GM12874 (cell line): ENCODE measurements at regions not wholly inside any gene's neighbourhood (a gene's known extent, or its start where the extent isn't known, plus 50 kb on each side); places are given as distances from the start of the nearest gene placed in this dataset.

Source experiments
- TF ChIP-seq, protein P1 (sequence below): IDR thresholded peaks from 2 replicates; pipeline ENCODE4 v1.5.1; 2011; ENCODE audit warnings: low read depth, mild to moderate bottlenecking, control low read depth, low read length, moderate library complexity; ENCODE audit not compliant: insufficient read depth

DNA sequence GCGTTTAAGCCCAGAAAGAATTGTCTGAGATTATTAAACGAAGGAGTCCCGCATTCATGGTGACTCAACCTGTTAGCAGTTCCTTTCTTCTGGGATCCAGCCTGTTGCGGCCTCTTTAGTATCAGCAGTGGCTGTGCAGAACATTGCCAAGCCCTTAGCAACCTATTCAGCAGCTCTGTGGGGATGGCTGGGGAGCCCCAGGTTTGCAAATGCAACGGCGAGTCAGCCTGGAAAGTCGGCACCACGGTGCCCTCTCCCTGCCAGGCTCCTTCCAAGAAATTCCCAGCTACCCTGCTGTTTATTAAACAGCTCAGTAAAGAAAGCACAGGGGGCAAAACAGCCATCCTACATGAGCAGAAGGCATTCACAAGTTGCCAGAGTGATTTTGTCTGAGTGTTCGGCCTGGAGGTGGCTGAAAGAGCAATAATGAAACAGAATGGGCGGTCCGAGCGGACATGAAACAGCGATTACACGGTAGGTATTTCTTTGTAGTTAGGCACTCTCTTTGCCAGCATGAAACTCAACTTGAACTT is 198.3 kb downstream of the BAMBI start:
- TF ChIP-seq, protein P1, sequence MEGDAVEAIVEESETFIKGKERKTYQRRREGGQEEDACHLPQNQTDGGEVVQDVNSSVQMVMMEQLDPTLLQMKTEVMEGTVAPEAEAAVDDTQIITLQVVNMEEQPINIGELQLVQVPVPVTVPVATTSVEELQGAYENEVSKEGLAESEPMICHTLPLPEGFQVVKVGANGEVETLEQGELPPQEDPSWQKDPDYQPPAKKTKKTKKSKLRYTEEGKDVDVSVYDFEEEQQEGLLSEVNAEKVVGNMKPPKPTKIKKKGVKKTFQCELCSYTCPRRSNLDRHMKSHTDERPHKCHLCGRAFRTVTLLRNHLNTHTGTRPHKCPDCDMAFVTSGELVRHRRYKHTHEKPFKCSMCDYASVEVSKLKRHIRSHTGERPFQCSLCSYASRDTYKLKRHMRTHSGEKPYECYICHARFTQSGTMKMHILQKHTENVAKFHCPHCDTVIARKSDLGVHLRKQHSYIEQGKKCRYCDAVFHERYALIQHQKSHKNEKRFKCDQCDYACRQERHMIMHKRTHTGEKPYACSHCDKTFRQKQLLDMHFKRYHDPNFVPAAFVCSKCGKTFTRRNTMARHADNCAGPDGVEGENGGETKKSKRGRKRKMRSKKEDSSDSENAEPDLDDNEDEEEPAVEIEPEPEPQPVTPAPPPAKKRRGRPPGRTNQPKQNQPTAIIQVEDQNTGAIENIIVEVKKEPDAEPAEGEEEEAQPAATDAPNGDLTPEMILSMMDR: no peak

DNA sequence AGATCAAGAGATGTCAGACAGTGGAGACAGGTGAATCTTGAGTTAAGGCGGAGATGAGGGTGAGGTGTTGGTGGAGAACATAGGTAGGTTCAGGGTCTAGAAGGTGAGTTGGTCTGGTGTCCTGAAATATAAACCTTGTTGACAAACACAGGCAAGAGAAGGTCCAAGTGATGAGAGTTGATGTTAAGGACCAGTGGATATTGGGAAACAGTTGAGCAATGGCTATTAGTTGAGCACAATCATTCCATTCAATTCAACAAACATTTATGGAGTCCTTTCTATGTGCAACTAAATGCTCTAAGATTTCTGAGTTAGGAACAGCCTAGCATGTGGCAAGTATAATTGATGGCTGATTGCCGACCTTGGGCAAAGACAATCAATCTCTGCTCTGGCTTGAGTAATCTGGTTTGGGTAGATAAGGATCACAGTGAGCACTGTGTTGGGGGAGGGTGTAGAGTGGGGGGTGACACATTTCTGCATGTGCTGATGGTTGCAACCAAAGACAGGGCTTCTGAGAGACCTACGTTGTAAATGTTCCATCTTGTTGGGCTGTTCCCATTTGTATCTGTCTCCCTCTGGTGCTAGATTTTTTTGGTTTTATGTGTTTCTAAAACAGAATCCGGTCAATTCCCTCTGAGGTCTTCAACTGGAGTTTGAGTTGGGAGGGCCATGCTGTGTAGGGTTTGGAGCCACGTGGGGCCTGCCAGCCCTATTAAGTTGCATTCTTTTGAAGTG is 201.1 kb downstream of the BAMBI start:
- TF ChIP-seq, protein P1: no peak

DNA sequence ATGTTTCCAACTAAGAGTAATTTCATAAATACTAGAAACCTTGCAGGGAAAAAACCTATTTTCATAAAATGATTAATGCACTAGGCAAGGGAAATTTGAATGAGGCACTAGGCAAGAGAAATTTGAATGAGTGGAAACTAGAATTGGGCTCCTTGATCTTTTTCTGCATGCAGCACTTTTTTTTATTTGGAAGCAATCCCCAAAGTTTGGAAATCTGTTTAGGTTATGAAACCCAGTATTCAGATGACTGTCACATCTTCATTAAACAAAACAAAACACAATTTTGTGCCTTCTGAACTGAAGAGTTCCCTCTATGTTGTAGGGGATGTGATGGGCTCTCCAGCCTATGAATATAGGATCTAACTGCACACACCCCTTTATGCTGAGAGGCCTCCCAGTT is 201.9 kb downstream of the BAMBI start:
- TF ChIP-seq, protein P1: no peak

DNA sequence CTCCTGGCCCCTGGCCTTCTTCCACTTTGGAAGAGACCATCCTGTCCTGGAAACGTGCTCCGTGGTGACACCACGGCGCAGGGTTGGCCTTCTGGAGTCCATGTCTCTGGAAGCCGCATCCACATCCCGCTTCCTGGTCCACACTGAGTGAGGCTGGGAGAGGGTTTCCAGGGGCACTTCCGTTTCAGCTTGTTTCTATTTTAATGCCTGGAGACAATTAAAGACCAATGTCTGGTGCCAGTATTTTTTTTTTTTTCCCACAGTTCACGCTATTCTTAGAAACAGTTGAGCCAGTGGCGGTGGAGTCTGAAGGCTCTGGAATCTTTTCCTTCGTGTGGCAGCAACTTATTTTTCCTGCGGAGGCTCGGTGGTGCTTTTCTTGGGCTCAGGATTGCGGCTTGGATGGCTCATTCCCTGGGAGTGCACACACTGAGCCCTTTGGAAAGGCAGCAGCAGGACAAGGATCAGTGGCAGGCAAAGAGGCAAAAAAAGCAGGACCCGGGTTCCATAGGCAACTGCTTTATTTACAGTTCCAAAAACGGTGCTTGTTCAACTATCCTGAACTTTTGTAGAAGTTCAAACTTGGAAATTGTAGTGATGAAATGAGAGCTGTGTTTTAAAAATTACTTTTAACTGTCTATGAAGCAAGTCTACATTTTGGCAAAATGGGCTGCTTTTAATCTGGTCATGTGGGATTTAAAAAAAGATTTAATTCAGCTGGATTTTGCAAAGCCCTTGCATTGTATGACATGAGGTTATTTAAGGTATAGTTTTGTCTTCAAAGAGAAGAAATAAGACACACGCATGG is 202.8 kb downstream of the BAMBI start:
- TF ChIP-seq, protein P1: no peak

- TF ChIP-seq, protein P1: no peak
Observed at GRCh38 chr10:28880683-28880950, 203.3 kb downstream of the BAMBI start.

- TF ChIP-seq, protein P1: no peak
Observed at GRCh38 chr10:28881171-28881882, 204.0 kb downstream of the BAMBI start.

DNA sequence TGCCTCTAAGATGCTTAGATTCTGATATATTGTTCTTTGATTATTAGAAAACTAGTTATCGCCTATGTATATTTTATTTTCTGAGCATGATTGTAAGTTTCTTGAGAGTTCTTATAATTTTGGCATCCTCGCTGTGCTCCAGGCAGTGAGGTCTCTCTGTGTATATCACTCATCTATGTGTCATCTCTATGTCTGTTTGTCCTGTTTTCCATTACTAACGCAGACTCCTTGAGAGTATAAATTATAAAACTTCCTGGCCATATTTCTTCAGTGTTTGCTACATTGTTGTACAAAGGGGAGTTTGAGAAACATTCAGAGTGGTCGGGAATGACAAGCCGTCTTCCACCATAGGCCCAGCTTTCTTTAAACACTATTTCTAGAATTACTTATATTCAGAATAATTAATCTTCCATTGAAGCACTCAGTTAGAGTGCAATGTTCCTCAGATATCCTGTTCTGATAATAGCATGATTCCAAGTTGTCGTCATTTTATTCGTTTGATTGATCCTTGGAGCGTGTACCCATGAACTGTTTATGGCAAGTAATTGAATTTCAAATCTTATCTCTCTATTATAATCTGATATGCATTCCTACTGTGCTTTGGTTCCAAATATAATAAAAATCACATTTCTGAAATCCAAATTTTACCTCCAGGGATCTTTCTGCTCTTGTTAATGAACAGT is 206.6 kb downstream of the BAMBI start:
- TF ChIP-seq, protein P1: no peak
